SK-N-SH treated with all-trans-retinoic acid at 6 μM for 48 hours (cell line): ENCODE measurements at regions not wholly inside any gene's neighbourhood (a gene's known extent, or its start where the extent isn't known, plus 50 kb on each side); places are given as distances from the start of the nearest gene placed in this dataset.

Experiments used
- ATAC-seq: fragments of 200-7000 bp; cut with Tn5 transposase; 3 replicates; pipeline ENCODE4 v1.9.1; 2020; ENCODE audit warnings: mild to moderate bottlenecking, moderate library complexity
- ARNTL ChIP-seq: fragments of 450-650 bp; formaldehyde crosslinking; IDR thresholded peaks from 2 replicates; pipeline ENCODE4 v1.5.0; 2020; ENCODE audit warnings: low read depth, mild to moderate bottlenecking, moderate library complexity, borderline replicate concordance
- BACH2 ChIP-seq: fragments of 250-450 bp; sonication (Bioruptor Pico); IDR thresholded peaks from 2 replicates; pipeline ENCODE4 v1.9.0; 2021; ENCODE audit warnings: mild to moderate bottlenecking, borderline replicate concordance
- CSDC2 ChIP-seq: fragments of 250-450 bp; sonication (Bioruptor Pico); IDR thresholded peaks from 2 replicates; pipeline ENCODE4 v1.5.0; 2020; ENCODE audit warnings: mild to moderate bottlenecking, moderate library complexity
- ESRRG ChIP-seq: fragments of 250-450 bp; sonication (Bioruptor Pico); IDR thresholded peaks from 2 replicates; pipeline ENCODE4 v1.6.1; 2021; ENCODE audit warnings: mild to moderate bottlenecking
- GLIS3 ChIP-seq: fragments of 250-450 bp; sonication (Bioruptor Pico); IDR thresholded peaks from 2 replicates; pipeline ENCODE4 v1.5.0; 2020; ENCODE audit warnings: mild to moderate bottlenecking, moderate library complexity
- OSR1 ChIP-seq: fragments of 250-450 bp; sonication (Bioruptor Pico); IDR thresholded peaks from 2 replicates; pipeline ENCODE4 v1.8.0; 2022; ENCODE audit warnings: moderate library complexity, mild to moderate bottlenecking, inconsistent platforms
- PPARA ChIP-seq: fragments of 250-450 bp; sonication (Bioruptor Pico); IDR thresholded peaks from 2 replicates; pipeline ENCODE4 v1.5.0; 2020; ENCODE audit warnings: mild to moderate bottlenecking, borderline replicate concordance
- RARB ChIP-seq: fragments of 250-450 bp; sonication (Bioruptor Pico); IDR thresholded peaks from 2 replicates; pipeline ENCODE4 v1.8.0; 2021; ENCODE audit warnings: mild to moderate bottlenecking, moderate library complexity
- SNAI2 ChIP-seq: fragments of 250-450 bp; sonication (Bioruptor Pico); IDR thresholded peaks from 2 replicates; pipeline ENCODE4 v1.5.0; 2020; ENCODE audit warnings: mild to moderate bottlenecking, moderate library complexity
- TCF4 ChIP-seq: fragments of 250-450 bp; sonication (Bioruptor Pico); IDR thresholded peaks from 2 replicates; pipeline ENCODE4 v1.8.0; 2021; ENCODE audit warnings: mild to moderate bottlenecking, moderate library complexity, borderline replicate concordance
- ZC3H10 ChIP-seq: fragments of 250-450 bp; sonication (Bioruptor Pico); IDR thresholded peaks from 2 replicates; pipeline ENCODE4 v1.5.1; 2021; ENCODE audit warnings: mild to moderate bottlenecking, moderate library complexity
- ZFP3 ChIP-seq: fragments of 250-450 bp; sonication (Bioruptor Pico); IDR thresholded peaks from 2 replicates; pipeline ENCODE4 v1.5.0; 2020; ENCODE audit warnings: mild to moderate bottlenecking, moderate library complexity
- ZFP30 ChIP-seq: fragments of 450-650 bp; formaldehyde crosslinking; IDR thresholded peaks from 2 replicates; pipeline ENCODE4 v1.5.0; 2022; ENCODE audit warnings: mild to moderate bottlenecking, moderate library complexity
- ZNF565 ChIP-seq: fragments of 450-650 bp; formaldehyde crosslinking; conservative IDR thresholded peaks from 2 replicates; pipeline ENCODE4 v1.5.0; 2020; ENCODE audit warnings: low read depth, mild to moderate bottlenecking, moderate library complexity
- ZNF8 ChIP-seq: fragments of 450-650 bp; formaldehyde crosslinking; IDR thresholded peaks from 2 replicates; pipeline ENCODE4 v1.5.0; 2020; ENCODE audit warnings: mild to moderate bottlenecking, moderate library complexity
- TF ChIP-seq, protein P1 (sequence below): fragments of 250-450 bp; sonication (Bioruptor Pico); IDR thresholded peaks from 2 replicates; pipeline ENCODE4 v1.5.0; 2020; ENCODE audit warnings: mild to moderate bottlenecking, moderate library complexity
- TF ChIP-seq, protein P2 (sequence below): fragments of 250-450 bp; sonication (Bioruptor Pico); IDR thresholded peaks from 2 replicates; pipeline ENCODE4 v1.8.0; 2020; ENCODE audit warnings: mild to moderate bottlenecking, moderate library complexity, borderline replicate concordance
- TF ChIP-seq, protein P3 (sequence below): fragments of 250-450 bp; sonication (Bioruptor Pico); IDR thresholded peaks from 2 replicates; pipeline ENCODE4 v1.5.1; 2020; ENCODE audit warnings: low read depth, mild to moderate bottlenecking, moderate library complexity
- TF ChIP-seq, protein P4 (sequence below): fragments of 250-450 bp; sonication (Bioruptor Pico); IDR thresholded peaks from 2 replicates; pipeline ENCODE4 v1.5.1; 2021; ENCODE audit warnings: mild to moderate bottlenecking, moderate library complexity
- TF ChIP-seq, protein P5 (sequence below): fragments of 250-450 bp; sonication (Bioruptor Pico); IDR thresholded peaks from 2 replicates; pipeline ENCODE4 v1.8.0; 2021; ENCODE audit warnings: low read depth, mild to moderate bottlenecking, moderate library complexity, borderline replicate concordance

DNA sequence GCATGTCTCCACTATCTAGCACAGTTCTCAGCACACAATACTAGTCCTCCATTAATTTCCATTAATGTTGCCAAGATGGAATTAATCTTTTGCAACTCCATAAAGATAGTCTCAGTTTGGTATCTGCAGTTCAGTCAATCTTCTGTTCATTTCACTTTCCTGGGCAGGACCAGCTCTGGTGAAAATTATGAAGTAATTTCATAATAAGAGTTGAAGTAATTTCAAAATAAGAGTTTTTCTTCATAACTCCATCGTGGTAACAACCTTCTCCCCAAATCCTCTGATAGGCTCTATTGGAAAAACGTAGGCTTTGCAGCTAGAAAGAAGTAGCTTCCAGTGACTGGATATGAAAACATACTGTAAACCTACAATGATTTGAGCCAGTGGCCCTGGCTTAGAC is 618.2 kb downstream of the TYW1 start (continued):
- no peak for TF ChIP-seq RARB (CRISPR knock-in tag)

DNA sequence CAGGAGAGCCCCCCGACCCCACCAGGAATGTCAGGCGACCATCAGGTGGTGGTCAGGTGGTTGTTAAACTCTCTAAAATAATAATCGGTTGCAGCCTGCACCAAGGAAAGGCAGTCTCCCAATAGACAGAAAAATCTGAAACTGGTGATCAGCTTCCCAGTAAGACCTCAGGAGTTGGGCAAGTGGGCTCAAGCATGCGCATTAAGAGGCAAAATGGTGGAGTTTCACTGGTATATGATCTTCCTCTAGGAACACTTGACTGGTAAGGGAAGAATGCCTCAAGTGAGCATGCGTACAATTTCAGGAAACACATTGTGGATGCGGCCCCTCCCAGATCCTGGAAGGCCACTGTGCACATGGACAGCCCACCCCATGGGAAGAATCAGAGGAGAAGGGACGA is 619.9 kb downstream of the TYW1 start:
- ATAC-seq, result no peak
- TF ChIP-seq PPARA (CRISPR knock-in tag) (no peak), ZNF565 (no peak), TCF4 (no peak), ESRRG (CRISPR knock-in tag) (no peak), ZNF8 (CRISPR knock-in tag) (no peak)
- TF ChIP-seq, protein P1, sequence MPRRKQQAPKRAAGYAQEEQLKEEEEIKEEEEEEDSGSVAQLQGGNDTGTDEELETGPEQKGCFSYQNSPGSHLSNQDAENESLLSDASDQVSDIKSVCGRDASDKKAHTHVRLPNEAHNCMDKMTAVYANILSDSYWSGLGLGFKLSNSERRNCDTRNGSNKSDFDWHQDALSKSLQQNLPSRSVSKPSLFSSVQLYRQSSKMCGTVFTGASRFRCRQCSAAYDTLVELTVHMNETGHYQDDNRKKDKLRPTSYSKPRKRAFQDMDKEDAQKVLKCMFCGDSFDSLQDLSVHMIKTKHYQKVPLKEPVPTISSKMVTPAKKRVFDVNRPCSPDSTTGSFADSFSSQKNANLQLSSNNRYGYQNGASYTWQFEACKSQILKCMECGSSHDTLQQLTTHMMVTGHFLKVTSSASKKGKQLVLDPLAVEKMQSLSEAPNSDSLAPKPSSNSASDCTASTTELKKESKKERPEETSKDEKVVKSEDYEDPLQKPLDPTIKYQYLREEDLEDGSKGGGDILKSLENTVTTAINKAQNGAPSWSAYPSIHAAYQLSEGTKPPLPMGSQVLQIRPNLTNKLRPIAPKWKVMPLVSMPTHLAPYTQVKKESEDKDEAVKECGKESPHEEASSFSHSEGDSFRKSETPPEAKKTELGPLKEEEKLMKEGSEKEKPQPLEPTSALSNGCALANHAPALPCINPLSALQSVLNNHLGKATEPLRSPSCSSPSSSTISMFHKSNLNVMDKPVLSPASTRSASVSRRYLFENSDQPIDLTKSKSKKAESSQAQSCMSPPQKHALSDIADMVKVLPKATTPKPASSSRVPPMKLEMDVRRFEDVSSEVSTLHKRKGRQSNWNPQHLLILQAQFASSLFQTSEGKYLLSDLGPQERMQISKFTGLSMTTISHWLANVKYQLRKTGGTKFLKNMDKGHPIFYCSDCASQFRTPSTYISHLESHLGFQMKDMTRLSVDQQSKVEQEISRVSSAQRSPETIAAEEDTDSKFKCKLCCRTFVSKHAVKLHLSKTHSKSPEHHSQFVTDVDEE (CRISPR knock-in tag), result no peak

DNA sequence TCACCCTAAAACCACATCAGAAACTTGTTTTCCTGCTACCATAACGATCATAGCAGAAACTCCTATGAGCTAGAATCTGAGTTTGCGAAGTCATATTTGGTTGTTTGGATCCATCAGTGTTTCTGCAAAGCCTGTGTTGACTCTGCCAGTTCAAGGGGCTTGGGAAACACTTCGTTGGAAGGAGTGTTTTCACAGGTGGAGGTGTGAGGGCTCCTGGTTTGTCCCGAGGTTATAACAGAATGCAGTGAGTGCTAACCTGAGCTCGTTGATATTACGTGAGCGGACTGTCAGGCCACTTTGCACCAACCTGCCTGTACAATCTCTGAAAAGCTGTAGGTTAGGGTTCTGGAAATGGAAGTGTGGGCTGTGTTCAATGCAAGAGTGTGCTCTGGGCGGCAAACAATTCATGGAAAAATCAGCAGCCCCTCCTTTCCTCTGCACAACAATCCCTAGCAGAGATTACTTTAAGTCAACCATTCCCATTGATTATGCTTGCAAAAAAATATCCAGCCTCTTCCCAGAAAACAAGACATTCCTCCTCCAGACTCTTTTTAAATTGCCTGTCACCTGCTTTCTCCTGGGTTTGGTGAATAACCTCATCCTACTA is 622.0 kb downstream of the TYW1 start:
- no peak for ATAC-seq
- TF ChIP-seq OSR1, result no peak
- no peak for TF ChIP-seq ZFP30
- TF ChIP-seq ZNF8 (CRISPR knock-in tag), result no peak
- no peak for TF ChIP-seq ZC3H10 (CRISPR knock-in tag)
- TF ChIP-seq, protein P2, sequence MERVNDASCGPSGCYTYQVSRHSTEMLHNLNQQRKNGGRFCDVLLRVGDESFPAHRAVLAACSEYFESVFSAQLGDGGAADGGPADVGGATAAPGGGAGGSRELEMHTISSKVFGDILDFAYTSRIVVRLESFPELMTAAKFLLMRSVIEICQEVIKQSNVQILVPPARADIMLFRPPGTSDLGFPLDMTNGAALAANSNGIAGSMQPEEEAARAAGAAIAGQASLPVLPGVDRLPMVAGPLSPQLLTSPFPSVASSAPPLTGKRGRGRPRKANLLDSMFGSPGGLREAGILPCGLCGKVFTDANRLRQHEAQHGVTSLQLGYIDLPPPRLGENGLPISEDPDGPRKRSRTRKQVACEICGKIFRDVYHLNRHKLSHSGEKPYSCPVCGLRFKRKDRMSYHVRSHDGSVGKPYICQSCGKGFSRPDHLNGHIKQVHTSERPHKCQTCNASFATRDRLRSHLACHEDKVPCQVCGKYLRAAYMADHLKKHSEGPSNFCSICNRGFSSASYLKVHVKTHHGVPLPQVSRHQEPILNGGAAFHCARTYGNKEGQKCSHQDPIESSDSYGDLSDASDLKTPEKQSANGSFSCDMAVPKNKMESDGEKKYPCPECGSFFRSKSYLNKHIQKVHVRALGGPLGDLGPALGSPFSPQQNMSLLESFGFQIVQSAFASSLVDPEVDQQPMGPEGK (CRISPR knock-in tag), result no peak
- TF ChIP-seq, all 23 proteins: peak for 0

DNA sequence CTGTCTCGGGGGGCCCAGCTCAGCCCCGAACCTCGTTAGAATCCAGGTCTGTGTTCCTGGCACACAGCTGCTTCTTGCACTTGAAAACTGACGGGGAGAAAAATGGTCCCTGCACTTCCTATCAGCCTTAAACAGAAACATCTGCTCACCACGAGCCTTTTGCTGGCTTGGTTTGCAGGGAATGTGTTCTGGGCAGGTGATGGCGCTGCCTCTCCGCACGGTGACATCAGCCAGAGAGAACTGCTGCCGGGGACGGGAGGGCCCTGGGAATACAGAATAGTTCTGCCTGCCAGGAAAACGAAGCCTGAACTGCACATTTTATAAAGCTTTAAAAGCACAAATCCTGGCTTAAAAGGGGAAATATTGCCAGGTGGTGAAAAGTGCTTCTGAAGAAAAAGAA is 622.5 kb downstream of the TYW1 start:
- TF ChIP-seq ZFP30 (no peak), BACH2 (no peak), ARNTL (no peak), CSDC2 (CRISPR knock-in tag) (no peak), SNAI2 (CRISPR knock-in tag) (no peak), GLIS3 (no peak), ZFP3 (CRISPR knock-in tag) (no peak), ZC3H10 (CRISPR knock-in tag) (no peak), TCF4 (peak; percentile 95), ZNF8 (CRISPR knock-in tag) (no peak), PPARA (CRISPR knock-in tag) (no peak)
- TF ChIP-seq, protein P1 (CRISPR knock-in tag), result peak; percentile 74
- TF ChIP-seq, protein P2 (CRISPR knock-in tag), result no peak
- TF ChIP-seq, protein P3, sequence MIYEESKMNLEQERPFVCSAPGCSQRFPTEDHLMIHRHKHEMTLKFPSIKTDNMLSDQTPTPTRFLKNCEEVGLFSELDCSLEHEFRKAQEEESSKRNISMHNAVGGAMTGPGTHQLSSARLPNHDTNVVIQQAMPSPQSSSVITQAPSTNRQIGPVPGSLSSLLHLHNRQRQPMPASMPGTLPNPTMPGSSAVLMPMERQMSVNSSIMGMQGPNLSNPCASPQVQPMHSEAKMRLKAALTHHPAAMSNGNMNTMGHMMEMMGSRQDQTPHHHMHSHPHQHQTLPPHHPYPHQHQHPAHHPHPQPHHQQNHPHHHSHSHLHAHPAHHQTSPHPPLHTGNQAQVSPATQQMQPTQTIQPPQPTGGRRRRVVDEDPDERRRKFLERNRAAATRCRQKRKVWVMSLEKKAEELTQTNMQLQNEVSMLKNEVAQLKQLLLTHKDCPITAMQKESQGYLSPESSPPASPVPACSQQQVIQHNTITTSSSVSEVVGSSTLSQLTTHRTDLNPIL (CRISPR knock-in tag), result no peak
- TF ChIP-seq, protein P4, sequence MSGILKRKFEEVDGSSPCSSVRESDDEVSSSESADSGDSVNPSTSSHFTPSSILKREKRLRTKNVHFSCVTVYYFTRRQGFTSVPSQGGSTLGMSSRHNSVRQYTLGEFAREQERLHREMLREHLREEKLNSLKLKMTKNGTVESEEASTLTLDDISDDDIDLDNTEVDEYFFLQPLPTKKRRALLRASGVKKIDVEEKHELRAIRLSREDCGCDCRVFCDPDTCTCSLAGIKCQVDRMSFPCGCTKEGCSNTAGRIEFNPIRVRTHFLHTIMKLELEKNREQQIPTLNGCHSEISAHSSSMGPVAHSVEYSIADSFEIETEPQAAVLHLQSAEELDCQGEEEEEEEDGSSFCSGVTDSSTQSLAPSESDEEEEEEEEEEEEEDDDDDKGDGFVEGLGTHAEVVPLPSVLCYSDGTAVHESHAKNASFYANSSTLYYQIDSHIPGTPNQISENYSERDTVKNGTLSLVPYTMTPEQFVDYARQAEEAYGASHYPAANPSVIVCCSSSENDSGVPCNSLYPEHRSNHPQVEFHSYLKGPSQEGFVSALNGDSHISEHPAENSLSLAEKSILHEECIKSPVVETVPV (CRISPR knock-in tag), result no peak
- TF ChIP-seq, protein P5, sequence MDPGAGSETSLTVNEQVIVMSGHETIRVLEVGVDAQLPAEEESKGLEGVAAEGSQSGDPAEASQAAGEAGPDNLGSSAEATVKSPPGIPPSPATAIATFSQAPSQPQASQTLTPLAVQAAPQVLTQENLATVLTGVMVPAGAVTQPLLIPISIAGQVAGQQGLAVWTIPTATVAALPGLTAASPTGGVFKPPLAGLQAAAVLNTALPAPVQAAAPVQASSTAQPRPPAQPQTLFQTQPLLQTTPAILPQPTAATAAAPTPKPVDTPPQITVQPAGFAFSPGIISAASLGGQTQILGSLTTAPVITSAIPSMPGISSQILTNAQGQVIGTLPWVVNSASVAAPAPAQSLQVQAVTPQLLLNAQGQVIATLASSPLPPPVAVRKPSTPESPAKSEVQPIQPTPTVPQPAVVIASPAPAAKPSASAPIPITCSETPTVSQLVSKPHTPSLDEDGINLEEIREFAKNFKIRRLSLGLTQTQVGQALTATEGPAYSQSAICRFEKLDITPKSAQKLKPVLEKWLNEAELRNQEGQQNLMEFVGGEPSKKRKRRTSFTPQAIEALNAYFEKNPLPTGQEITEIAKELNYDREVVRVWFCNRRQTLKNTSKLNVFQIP (CRISPR knock-in tag), result no peak
- TF ChIP-seq, all 23 proteins: peak for 2
- peak; percentile 43; the same call in 1 of the 3 replicates for ATAC-seq
